OCI-LY7 (cell line): ENCODE measurements at regions not wholly inside any gene's neighbourhood (a gene's known extent, or its start where the extent isn't known, plus 50 kb on each side); places are given as distances from the start of the nearest gene placed in this dataset.

ENCODE experiments used
- BruUV-seq: library from RNA; stranded (reverse); fragments of 400-500 nt; replicated peaks from 2 replicates; lab custom pipeline; 2021; lab: Mats Ljungman, UMichigan
- CTCF ChIA-PET: fragments of 300-600 bp; sonication (Branson Sonifier 250); formaldehyde crosslinking; loops from one replicate; lab custom pipeline; 2022; ENCODE audit warnings: antibody characterized with exemption; ENCODE audit not compliant: unreplicated experiment; lab: Charles Lee
- POLR2A ChIA-PET: fragments of 300-600 bp; sonication (Branson Sonifier 250); formaldehyde crosslinking; loops from one replicate; lab custom pipeline; 2022; ENCODE audit warnings: antibody characterized with exemption; lab: Charles Lee
- DNase-seq: peaks from one replicate; pipeline ENCODE4 v3.0.0-alpha.2; 2015; ENCODE audit warnings: low spot score
- H2AFZ ChIP-seq: fragments of 200-600 bp; sonication (generic), shearing (Covaris generic); 2 replicates; pipeline ENCODE4 v1.6.1; 2014; ENCODE audit warnings: mild to moderate bottlenecking, antibody characterized with exemption, low read length, moderate library complexity
- H3K27ac ChIP-seq: fragments of 200-600 bp; sonication (generic); 2 replicates; pipeline ENCODE4 v1.5.1; 2014; ENCODE audit warnings: mixed run types, low read depth, mild to moderate bottlenecking, moderate library complexity, low read length, inconsistent platforms; ENCODE audit not compliant: poor library complexity, severe bottlenecking
- H3K36me3 ChIP-seq: fragments of 200-600 bp; sonication (generic); 2 replicates; pipeline ENCODE4 v1.6.1; 2014; ENCODE audit warnings: mild to moderate bottlenecking, antibody characterized with exemption, low read length, moderate library complexity, mixed read lengths; ENCODE audit not compliant: insufficient read depth
- H3K4me1 ChIP-seq: fragments of 200-600 bp; sonication (generic); 2 replicates; pipeline ENCODE4 v1.5.1; 2014; ENCODE audit warnings: mild to moderate bottlenecking, low read length; ENCODE audit not compliant: insufficient read depth, poor library complexity, severe bottlenecking
- H3K4me2 ChIP-seq: fragments of 200-600 bp; sonication (generic); 2 replicates; pipeline ENCODE4 v1.6.1; 2014; ENCODE audit warnings: mild to moderate bottlenecking, low read length
- H3K4me3 ChIP-seq: fragments of 200-600 bp; sonication (generic); 2 replicates; pipeline ENCODE4 v1.5.1; 2014; ENCODE audit warnings: mild to moderate bottlenecking, low read depth, low read length; ENCODE audit not compliant: poor library complexity, severe bottlenecking
- H3K79me2 ChIP-seq: fragments of 200-600 bp; sonication (generic); 2 replicates; pipeline ENCODE4 v1.6.1; 2016; ENCODE audit warnings: low read depth, mild to moderate bottlenecking, low read length, moderate library complexity, mixed read lengths; ENCODE audit not compliant: insufficient read depth
- H3K9me2 ChIP-seq: fragments of 200-600 bp; sonication (generic); 2 replicates; pipeline ENCODE4 v1.6.1; 2016; ENCODE audit warnings: mild to moderate bottlenecking, low read length, mixed read lengths; ENCODE audit not compliant: insufficient read depth
- H3K9me3 ChIP-seq: fragments of 200-600 bp; sonication (generic); 2 replicates; pipeline ENCODE4 v1.6.1; 2014; ENCODE audit warnings: mild to moderate bottlenecking, mixed run types, low read length, mixed read lengths
- H4K20me1 ChIP-seq: fragments of 200-600 bp; sonication (generic); 2 replicates; pipeline ENCODE4 v1.6.1; 2014; ENCODE audit warnings: mild to moderate bottlenecking, antibody characterized with exemption, low read length, moderate library complexity, mixed read lengths; ENCODE audit not compliant: insufficient read depth
- EZH2phosphoT487 ChIP-seq: fragments of 200-600 bp; sonication (generic); IDR thresholded peaks from 2 replicates; pipeline ENCODE4 v1.6.1; 2018; ENCODE audit warnings: low read depth, borderline replicate concordance, mild to moderate bottlenecking, mixed run types, antibody characterized with exemption, low read length, moderate library complexity, mixed read lengths
- intact Hi-C: fragments of 100-400 bp; cut with micrococcal nuclease; formaldehyde crosslinking; loops from one replicate; pipeline ENCODE4 v1.10.0; 2022; ENCODE audit not compliant: unreplicated experiment
- TF ChIP-seq, protein P1 (sequence below): fragments of 200-600 bp; sonication (generic); conservative IDR thresholded peaks from 2 replicates; pipeline ENCODE4 v1.5.1; 2014; ENCODE audit warnings: mild to moderate bottlenecking, antibody characterized with exemption, low read length, moderate library complexity, mixed read lengths

DNA sequence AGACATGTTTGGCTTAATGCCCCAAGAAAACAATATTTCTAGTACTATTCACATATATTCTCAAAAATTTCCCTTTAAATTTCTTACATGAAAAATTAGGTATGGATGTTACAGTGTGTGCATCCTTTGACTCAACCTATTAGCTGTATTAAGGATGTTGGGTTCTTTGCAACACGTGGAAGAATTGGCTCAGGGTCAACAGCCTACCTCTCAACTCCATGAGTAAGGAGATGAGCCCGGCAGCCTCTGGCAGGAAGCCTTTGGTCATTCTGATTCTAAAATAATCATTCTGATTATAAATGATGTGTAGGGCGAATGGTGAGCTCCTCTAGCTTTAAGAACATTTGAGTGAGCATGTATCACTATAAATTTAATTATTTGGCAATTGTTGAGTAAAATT lies 148.0 kb upstream of the WDFY3 start:
- no peaks in the 10 kb centered on the region for H4K20me1 ChIP-seq
- no peaks in the 10 kb centered on the region for H3K9me3 ChIP-seq
- H3K27ac ChIP-seq: no peak overlapping the region
- TF ChIP-seq, protein P1, sequence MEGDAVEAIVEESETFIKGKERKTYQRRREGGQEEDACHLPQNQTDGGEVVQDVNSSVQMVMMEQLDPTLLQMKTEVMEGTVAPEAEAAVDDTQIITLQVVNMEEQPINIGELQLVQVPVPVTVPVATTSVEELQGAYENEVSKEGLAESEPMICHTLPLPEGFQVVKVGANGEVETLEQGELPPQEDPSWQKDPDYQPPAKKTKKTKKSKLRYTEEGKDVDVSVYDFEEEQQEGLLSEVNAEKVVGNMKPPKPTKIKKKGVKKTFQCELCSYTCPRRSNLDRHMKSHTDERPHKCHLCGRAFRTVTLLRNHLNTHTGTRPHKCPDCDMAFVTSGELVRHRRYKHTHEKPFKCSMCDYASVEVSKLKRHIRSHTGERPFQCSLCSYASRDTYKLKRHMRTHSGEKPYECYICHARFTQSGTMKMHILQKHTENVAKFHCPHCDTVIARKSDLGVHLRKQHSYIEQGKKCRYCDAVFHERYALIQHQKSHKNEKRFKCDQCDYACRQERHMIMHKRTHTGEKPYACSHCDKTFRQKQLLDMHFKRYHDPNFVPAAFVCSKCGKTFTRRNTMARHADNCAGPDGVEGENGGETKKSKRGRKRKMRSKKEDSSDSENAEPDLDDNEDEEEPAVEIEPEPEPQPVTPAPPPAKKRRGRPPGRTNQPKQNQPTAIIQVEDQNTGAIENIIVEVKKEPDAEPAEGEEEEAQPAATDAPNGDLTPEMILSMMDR: no peak
- TF ChIP-seq EZH2phosphoT487: no peak
- H3K4me3 ChIP-seq: no peak overlapping the region
- no peaks in the 10 kb centered on the region for H3K4me1 ChIP-seq
- no peak overlapping the region for H3K4me2 ChIP-seq
- no TSS peak for BruUV-seq
- H3K9me2 ChIP-seq: no peaks in the 10 kb centered on the region
- DNase-seq: no peak
- no peaks in the 10 kb centered on the region for H3K36me3 ChIP-seq
- intact Hi-C loops: no loop called here
- no peaks in the 10 kb centered on the region for H3K79me2 ChIP-seq
- ChIA-PET POLR2A (interaction anchor here (0.5 to 1.2 kb wide), 2 partner anchors 14 to 97 kb away, joined by 3 to 7 read pairs; no protein-coding TSS in a partner anchor), CTCF (no interaction called here)
- H2AFZ ChIP-seq: no peak overlapping the region

DNA sequence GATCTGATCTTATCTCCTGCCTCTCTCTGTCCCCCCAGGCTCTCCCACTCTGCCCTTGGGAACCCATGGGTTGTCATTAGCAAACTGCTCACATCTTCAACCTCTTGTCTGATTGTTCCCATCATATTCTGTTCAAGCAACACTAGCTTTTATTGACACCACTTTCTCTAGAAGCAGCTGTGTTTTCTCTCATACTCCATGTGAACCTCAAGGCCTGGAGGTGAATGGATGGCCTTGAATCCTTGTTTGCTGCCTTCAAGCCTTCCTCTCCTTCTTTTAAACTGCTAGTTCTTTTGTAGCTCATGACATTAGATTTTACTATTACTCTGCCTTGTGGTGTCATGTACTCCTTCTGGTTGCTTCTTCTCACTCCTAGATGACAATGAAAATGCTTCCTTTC lies 149.5 kb upstream of the WDFY3 start:
- POLR2A ChIA-PET: interaction anchor here (0.6 kb wide), 1 partner anchor 289 kb away, joined by 3 read pairs; no protein-coding TSS in a partner anchor
- Histone ChIP-seq H3K79me2 (no peaks in the 10 kb centered on the region), H3K4me2 (no peak overlapping the region), H3K27ac (no peak overlapping the region), H2AFZ (no peak overlapping the region), H3K4me1 (no peaks in the 10 kb centered on the region), H3K9me2 (no peaks in the 10 kb centered on the region), H4K20me1 (no peaks in the 10 kb centered on the region), H3K36me3 (no peaks in the 10 kb centered on the region), H3K4me3 (no peak overlapping the region), H3K9me3 (no peaks in the 10 kb centered on the region)
- no TSS peak for BruUV-seq
- intact Hi-C loops: no loop called here
- TF ChIP-seq, protein P1: no peak
- no peak for TF ChIP-seq EZH2phosphoT487
- CTCF ChIA-PET: no interaction called here
- no peak for DNase-seq

DNA sequence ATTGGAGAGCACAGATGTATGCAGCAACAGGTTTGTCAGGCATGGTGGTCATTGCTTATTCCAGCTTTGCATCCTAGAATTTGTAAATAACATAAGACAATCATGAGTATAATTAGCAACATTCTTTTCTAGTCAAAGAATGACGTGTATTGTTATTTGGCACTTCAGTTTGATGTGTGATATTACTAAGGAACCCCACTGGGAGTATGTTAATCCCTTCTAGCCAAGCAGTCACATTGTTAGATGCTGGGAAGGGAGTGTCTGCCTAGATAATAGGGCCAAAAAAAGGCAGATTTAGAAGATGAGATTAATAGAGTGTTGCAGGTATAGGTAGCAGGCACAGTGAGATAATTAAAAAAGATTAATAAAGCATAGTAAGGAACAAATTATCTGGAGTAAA lies 159.2 kb upstream of the WDFY3 start:
- no TSS peak for BruUV-seq
- Histone ChIP-seq H3K9me2 (no peaks in the 10 kb centered on the region), H3K4me1 (no peaks in the 10 kb centered on the region), H3K4me2 (no peak overlapping the region), H3K9me3 (no peaks in the 10 kb centered on the region), H3K79me2 (no peaks in the 10 kb centered on the region), H3K27ac (no peak overlapping the region), H2AFZ (no peak overlapping the region), H3K36me3 (no peaks in the 10 kb centered on the region), H3K4me3 (no peak overlapping the region), H4K20me1 (no peaks in the 10 kb centered on the region)
- no peak for DNase-seq
- CTCF ChIA-PET: no interaction called here
- intact Hi-C loops: no loop called here
- no peak for TF ChIP-seq EZH2phosphoT487
- TF ChIP-seq, protein P1: no peak
- POLR2A ChIA-PET: interaction anchor here (0.8 kb wide), 1 partner anchor 25 kb away, joined by 3 read pairs; no protein-coding TSS in a partner anchor
